ENCODE measurements at regions not wholly inside any gene's neighbourhood (a gene's known extent, or its start where the extent isn't known, plus 50 kb on each side); places are given as distances from the start of the nearest gene placed in this dataset.

DNA sequence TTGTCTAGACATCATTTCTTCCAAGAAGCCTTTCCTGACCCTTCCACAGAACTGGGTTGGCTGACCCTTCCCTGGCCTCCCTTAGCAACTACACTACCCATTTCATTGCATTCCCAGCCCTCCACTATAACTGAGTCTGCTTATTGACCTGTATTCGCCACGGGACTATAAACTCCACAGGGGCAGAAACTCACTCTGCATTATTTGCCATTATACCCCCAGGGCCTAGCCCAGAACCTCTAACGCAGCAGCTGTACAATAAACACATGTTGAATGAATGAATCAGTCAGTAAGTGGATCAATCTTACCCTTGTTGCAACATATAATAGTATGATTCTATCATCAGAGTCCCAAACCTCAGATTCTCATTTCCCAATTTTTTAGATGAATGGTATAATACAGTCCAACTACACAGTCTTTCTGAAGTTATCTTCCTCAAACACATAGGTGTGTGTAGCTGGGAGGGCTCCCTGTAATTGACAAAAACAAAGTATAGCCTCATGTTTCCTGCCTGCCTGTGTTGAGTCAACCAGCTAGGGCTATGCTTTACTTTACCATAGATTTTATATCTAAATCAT is 209.3 kb downstream of the CHIC2 start:
- TF ChIP-seq CTCF (IDR thresholded peaks at IDR 0.05) (no peak), POLR2A (IDR thresholded peaks at IDR 0.05) (no peak)
